NCI-H1436 (cell line): ENCODE measurements at regions not wholly inside any gene's neighbourhood (a gene's known extent, or its start where the extent isn't known, plus 50 kb on each side); places are given as distances from the start of the nearest gene placed in this dataset.
"Not testable (repeated sequence)": the region's sequence is repeated elsewhere in the genome, so short reads cannot be mapped to it uniquely, and the experiment has no call there.

Experiments
- DNase-seq: peaks from one replicate; lab custom pipeline; 2025; lab: John Stamatoyannopoulos, UW

DNA sequence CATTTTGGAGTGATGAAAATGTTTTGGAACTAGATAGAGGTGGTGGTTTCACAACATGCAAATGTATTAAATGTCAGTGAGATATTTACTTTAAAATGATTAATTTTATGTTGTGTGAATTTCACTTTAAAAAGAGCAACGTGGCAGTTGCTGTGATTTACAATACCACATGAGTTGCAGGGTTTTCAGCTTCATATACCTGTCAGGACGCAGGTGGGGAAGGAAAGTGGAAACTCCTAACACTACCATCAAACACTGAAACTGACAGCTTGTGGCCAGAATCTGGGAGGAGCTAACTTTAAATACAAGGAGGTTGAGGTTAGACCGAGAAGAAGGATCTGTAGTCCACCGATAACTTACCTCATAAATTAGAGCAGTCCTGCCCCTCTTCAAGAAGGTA is 168.9 kb upstream of the TMEM72 start:
- no peak for DNase-seq

DNA sequence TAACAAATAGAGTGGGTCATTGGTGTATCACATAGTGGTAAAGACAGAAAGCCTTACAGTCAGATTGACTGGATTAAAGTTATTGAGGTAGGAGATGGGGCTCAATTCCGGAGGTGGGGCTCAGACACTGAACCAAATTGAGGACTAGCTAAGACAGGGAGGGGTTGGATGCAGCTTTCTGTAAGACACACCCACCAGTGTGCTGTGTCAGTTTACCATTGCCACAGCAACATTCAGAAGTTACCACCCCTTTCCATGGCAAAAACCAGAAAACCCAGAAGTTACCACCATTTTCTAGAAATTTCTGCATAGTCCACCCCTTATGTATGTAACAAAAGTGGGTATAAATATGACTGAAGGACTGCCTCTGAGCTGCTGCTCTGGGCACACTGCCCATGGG is 167.6 kb upstream of the TMEM72 start:
- DNase-seq: no peak

DNA sequence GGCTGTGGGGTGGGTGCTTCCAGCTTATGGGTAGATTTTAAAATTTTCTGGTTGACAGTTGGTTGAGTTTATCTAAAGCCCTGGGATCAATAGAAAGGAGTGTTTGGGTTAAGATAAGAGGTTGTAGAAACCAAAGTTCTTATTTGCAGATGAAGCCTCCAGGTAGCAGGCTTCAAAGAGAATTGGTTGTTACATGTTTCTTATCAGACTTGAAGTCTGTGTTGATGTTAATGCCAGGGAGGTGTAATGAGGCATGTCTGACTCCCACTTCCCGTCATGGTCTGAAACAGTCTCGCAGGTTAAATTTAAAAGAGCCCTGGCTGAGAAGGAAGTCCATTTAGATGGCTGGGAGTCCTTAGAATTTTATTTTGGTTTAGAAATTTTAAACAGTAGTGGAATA is 165.2 kb upstream of the TMEM72 start:
- DNase-seq: no peak

DNA sequence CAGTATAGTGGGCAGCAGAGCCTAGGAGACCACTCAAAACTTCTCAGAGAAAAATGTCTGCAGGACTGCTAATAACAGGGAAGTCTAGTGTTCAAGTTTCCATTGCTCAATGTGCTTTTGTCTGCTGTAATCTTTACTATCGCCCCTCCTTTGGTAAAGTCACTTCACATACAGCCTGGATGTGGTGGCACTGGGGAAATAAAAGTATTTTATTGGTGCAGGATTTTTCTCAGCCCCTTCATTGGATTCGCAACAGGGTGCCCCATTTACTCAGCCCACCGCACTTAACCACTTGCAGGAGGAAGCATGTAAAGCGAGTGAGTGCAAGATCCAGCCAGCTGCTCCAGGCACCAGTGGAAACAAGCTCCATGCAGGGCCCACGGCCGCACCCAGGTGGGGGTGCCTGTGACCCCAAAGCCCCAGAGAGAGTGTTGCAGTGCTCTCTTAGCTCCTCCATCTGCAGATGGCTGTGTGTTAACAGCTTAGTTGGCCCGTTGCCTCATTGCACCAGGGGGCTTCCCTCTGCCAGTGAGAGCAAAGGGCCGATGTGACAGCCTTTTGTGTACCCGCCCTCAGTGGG is 163.5 kb upstream of the TMEM72 start:
- DNase-seq: no peak

DNA sequence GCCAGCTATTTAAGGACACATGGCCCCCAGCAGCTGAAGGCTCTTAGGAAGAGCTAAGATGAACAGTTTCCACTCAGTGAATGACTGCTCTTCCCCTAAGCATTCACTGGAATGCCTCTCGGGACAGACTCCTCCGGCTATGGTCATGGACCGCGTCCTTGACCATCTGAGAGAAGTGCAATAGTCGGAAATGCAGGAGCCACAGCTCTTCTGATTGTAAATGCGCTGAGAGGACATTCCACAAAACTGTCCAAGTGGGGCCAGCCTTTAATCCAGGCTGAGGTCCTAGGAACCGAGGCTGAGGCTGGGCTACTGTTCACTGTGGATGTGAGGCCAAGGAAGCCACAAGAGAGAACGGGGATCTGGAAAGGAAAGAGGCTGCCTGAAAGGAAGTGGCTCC is 162.0 kb upstream of the TMEM72 start:
- DNase-seq: no peak

DNA sequence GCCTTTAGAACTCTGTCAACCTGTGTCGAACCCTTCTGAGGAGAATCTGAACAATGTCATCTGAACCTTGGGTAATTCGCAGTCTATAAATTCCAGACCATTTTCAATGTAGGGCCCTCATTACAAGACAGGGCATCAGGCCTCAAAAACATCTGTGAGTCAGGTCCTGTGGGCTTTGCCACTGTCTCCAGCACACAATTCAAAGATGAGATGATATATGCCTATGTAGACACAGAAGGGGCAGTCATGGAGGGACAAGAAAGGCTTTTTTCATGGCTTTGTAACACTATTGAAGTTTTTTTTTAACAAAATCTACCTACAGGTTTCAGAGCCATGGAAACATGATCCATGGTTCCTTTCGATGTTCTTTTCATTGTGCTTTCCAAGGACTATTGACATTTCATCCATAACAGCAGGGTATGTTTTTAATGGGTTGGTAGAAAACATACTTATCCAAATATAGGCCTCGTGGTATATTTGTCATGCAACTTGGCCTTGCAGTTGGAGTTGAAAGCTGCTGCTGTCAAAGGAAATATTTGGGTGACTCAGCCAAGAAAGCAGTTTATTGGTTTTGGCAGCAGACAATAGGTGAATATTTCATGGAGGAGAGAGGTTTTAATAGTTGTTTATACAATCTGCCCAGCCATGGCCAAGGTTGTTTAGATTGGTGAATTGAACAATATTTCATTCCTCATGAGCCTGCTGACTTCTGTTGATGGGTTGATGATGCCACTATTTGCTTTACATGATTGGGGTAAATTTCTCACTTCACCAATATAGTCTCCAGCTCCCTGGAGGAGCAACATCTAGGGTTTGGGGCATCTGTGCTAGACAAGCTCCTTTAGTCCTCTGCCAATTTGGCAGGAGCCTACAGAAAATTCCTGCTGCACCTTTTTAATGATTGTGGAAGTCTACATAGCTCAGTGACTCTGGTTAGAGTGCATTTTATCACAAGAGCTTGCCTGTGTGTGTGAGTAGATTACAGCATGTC is 158.4 kb upstream of the TMEM72 start:
- DNase-seq: no peak

DNA sequence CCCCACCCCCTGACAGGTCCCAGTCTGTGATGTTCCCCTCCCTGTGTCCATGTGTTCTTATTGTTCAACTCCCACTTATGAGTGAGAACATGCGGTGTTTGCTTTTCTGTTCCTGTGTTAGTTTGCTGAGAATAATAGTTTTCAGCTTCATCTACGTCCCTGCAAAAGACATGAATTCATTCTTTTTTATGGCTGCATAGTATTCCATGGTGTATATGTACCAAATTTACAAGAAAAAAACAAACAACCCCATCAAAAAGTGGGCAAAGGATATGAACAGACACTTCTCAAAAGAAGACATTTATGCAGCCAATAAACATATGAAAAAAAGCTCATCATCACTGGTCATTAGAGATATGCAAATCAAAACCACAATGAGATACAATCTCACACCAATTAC is 156.8 kb upstream of the TMEM72 start:
- not testable (repeated sequence) for DNase-seq

DNA sequence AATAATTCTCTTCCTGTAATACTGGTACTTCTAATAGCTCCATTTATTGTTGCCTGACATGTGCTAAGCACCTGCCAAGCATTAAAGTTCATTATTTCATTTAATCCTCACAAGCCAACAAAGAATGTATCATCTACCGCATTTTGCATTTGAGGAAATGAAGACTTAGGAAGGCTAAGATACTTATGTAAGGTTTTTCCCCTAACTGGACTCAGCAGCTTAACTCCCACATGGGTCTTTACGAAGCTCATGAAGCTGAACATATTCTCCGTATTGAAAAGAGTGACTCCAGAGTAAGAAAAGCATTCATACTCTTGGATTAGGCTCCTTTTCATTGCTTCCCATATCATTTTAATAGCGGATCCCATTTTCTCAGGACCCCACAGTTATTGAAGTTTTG is 155.7 kb upstream of the TMEM72 start:
- no peak for DNase-seq

DNA sequence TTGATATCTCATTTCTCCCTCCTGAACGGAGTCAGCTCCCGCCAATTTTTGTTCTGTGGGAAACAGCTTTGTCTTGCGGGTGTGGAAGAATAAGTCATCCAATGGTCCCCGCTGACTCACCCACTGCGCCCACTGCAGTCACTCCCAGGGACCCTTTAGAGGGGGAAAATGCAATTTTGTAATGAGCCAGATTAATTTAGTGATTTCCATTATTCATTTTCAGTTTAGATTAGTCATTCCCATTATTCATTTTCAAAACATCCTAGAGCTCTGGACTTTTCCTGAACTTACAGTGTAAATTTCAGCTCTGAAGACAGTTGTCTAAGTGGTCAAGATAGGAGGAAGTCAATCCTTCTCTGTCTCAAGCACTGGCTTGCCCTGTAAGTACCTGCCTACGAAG is 154.9 kb upstream of the TMEM72 start:
- DNase-seq: no peak

DNA sequence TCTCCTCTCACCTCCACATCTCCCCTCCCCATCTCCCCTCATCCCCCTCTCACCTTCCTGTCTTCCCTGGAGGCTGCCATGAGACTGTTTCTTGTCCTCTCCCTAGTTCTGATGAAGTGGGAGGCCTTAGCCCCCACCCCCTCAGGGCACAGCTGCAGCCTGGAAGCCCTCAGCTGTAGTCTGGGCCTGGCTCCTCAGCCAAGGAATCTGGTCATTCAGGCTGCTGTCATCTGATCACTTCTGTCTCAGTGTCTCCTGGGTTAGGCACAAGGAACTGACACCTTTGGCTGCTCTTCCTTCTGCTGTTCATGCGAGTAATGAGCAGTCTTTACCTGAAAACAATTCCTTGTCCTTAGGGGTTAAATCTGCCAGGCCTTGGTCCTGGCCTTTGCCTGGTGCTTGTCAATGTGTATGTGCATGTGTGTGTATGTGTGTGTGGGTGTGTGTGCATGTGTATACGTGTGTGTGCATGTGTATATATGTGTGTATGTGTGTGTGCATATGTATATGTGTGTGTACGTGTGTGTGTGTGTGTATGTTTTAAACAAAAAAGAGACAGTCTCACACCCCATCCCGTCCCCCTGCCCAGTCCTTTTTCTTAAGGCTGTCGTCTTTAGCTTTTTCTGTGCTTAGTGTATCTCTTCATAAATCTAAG is 153.5 kb upstream of the TMEM72 start:
- no peak for DNase-seq

DNA sequence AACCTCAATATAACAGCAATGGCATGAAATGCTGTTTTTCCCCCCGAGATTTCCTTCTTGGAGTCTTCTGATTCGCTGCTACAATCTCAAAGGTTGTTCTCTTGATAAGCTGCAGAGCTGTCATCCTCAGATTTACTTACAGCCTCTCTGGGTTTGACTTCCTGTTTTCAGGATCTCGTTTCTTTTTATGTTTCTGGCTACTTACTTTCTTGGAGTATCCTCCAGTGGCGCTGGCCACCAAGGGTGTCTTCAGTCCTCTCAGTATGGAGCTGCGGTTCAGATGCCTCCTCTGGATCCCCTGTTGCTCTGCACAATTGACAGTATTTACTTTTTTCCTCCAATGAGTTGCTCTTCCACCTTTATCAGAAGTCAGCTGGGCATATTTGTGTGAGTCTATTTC is 152.0 kb upstream of the TMEM72 start:
- no peak for DNase-seq

DNA sequence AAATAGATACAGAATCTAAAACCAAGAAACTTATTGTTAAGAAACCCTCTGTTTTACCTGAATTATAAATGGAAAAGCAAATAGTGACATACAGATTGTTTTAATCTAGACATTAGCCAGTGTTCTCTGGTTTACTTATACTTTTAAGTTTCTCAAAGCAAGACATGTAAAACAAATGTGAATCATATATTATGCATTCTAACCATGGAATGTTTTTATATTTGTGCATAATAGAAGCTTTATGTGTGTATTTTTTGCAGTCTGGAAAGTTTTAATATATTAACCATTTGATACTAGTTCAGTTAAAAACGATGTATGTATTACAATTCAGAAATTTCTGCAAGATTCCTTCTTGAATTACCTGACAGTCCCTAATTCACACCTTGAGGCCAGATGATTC is 150.6 kb upstream of the TMEM72 start:
- DNase-seq: no peak

DNA sequence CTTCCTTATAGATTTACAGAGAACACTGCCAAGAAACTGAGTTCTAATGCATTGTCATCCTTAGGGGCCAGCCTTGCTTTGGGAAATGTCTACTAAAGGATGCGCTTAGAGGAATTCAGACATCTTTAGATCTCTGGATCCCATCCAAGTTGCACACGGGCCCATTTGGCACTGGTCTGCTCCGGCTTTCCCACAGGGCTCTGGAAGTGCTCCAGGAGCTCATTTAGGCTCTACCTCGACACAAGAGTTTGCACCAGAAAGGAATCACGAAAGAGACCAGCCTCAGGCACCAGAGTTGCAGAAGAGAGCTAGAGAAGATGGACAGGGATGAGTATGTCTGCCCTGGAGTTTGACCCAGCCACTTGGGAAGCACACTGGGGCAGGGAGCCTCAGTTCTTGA is 150.1 kb upstream of the TMEM72 start:
- no peak for DNase-seq

DNA sequence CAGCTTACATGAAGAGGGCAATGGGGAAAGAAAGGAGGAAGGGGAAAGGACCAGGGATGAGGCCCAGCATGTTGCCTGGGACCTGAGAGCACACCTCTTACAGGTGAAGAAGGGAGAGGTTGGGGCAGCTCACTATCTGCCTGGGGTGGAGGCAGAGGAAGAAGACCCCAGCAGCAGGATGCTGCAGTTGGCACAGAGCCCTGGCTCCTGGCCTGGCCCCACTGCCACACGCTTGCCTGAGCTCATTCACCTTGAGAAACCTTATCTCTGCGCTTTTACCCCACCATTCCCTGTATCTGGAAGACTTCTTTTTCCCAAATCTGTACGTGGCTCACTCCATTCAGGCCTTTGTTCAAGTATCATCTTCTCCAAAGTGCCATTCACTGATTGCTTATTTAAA is 147.8 kb upstream of the TMEM72 start:
- DNase-seq: no peak

DNA sequence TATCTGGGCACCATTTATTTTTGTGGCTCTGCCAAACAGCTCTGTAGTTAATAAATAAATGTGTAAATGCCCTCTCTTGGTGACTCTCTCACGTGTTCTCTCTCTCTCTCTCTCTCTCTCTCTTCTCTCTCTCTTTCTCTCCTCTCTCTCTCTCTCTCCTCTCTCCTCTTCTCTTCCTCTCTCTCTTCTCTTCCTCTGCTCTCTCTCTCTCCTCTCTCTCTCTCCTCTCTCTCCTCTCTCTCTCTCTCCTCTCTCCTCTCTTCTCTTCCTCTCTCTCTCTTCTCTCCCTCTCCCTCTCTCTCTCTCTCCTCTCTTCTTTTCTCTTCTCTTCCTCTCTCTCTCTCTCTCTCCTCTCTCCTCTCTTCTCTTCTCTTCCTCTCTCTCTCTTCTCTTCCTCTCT is 145.8 kb upstream of the TMEM72 start:
- no peak for DNase-seq

DNA sequence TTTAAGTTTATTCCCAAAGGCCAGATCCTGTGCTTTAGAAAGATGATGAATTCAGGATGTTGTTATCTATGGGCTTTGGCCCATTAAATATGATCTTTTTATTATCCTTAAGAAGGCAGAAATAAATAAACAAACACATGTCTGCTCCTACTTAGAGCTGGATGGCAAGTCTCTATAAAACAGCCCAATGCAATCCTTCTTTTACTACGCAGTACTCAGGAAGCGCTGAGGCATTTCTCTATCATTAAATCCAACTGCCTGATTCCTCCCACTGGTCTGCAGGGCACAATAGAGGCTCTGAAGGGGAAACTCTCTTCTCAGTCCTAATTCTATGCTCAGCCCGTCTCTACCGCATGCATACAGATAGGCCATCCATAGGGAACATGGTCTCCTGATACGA is 144.5 kb upstream of the TMEM72 start:
- DNase-seq: no peak

DNA sequence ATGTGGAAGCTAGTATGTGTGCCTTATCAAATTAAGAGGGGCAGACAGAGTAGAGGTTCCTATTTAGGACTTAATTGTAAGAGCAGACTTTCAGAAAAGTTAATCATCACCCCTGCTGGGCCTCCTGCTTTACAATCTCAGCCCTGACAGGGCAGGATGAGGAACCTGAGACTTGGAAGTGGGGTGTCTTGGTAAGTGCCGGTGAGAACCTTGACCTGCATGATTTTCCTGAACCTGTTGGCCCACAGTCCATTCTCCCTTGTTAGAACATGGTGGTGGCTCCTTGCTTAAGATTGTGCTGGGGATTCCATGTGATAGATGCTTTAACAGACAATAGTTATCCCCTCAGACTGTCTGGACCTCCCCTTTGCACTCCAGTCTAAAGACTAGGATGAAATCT is 141.7 kb upstream of the TMEM72 start:
- no peak for DNase-seq

DNA sequence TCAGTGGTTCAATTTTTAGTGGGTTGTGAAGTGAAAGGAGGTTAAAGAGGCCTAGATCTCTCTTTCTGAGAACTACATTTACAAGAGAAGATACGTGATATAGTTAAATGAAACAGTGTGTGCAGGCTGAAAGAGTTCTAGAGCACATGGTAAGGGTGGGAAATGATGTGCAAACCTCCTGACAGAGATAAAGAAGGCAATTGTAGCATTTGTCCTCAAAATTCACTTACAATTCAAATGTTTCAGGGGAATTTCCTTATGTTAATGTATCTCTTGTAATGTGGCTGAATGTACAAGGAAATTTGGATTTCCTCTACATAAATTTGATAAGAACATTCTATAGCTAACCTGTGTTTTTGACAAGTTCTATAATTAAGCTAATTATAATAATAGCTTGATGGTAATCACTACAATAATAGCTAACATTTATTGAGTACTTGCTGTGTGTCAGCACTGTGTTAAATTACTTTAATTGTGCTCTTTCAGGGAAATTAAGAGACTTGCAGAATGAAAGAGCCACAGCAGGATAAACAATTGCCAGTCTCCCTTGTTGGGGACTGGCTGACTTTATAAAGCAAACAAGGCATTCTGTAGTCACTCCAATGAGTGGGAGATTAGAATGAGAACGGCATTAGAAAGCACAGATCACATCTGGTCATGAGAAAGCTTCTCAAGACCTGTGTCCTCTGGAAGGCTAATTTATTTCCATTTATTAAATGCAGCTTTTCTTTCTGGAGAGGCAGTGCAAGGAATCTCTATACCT is 139.7 kb upstream of the TMEM72 start:
- DNase-seq: peak; percentile 17

DNA sequence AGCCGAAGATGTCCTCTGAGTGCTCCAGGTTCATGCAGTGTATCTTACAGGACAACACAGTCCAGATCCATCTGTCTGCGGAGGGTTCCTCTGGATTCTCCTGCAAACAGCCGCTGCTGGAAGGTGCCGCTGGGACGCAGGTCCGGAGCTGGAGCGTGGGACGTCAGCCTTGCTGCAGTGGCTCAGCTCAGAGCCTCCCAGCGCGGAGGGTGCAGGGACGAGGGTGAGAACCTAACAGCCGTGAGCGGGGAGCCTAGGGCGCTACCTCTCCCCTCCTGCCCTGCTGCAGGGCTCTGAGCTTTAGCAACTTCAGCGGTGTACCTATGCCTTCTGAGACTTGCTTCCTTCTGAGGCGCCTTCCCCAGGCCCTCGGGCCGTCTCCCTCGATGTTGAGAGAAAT is 137.6 kb upstream of the TMEM72 start:
- DNase-seq: no peak

DNA sequence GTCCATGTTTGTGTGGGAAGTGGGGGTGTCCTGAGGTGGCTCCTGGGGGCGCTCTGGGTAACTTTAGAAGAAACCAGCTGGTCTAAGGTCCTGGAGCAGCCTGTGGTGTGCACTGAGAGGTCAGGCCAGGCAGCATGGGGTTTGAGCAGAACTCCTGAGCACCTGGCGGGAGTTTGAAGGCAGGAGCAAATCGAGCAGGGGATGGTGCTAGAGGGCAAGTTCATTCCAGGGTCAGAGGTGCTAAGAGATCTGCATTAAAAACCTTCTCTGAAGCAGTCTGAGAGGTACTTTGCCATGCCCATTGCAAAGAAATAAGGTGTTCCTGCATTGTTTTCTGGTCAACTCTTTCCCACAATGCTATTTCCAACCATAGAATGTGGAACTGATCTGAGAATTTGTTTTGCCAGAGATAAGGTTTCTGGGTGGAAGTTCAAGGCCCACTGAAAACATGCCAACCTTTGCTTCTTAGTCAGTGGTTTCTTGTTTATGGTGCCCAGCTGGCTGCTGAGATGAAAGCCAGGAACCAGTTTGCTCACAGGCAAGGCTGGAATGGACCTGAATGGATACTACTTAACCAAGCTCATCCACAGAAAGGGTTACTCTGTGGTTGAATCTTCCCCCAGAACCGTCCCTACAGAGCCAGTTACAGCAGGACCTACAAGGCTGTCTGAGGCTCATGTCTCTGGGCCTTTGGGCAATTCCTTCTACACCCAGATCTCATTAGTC is 136.3 kb upstream of the TMEM72 start:
- no peak for DNase-seq

DNA sequence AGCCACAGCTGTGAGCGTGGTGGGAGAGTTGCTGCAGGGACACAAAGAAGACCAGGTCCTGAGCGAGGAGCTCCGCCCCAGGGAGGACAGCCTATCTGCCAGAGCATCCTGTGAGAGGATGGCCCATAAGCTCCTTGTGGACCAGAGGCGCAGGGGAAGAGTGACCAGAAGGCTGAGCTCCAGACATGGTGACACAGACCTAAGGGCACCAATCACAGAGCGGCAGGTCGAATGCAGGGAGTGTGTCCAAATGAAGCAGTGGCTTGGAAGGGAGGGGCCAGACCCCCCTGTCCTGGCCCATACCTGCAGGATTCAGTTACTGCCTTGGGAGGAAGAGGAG is 135.8 kb upstream of the TMEM72 start:
- DNase-seq: no peak

DNA sequence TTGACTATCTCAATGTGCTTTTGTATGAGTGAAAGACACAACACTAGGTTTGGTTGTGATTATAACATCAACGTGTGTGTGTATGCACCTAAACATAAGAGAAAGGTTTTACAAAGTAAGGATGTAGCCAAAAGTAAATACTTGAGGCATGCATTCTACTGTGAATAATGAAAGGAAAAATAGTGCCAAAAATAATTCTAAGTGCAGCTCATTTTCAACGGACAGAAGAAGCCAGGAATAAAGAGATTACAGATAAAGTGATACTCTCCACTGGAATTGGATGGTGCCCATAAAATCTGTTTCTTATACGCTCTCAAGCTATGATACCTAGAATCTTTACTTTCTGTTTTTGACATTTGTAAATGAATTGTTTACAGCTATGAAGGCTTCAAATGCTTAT is 135.0 kb upstream of the TMEM72 start:
- no peak for DNase-seq
